ENCODE measurements at regions not wholly inside any gene's neighbourhood (a gene's known extent, or its start where the extent isn't known, plus 50 kb on each side); places are given as distances from the start of the nearest gene placed in this dataset.

GRCh38 chr13:69373747-69374425 lies 733.7 kb upstream of the ATXN8OS start:
- TF ChIP-seq YY1 (IDR thresholded peaks at IDR 0.05; ENCODE audit: insufficient read depth, insufficient read length) = no peak
- no peak for TF ChIP-seq ZNF274 (IDR thresholded peaks at IDR 0.05; ENCODE audit: low read depth, low read length)
- no peak for TF ChIP-seq SUZ12 (IDR thresholded peaks at IDR 0.05; ENCODE audit: extremely low read depth, insufficient read depth, insufficient read length)
